Panc1 (cell line): ENCODE measurements at regions not wholly inside any gene's neighbourhood (a gene's known extent, or its start where the extent isn't known, plus 50 kb on each side); places are given as distances from the start of the nearest gene placed in this dataset.

Experiments used
- ATAC-seq: fragments of 200-7000 bp; cut with Tn5 transposase; 2 replicates; pipeline ENCODE4 v1.9.1; 2020; ENCODE audit warnings: mild to moderate bottlenecking, moderate library complexity
- BruUV-seq: library from RNA; stranded (reverse); fragments of 400-500 nt; replicated peaks from 2 replicates; lab custom pipeline; 2021; lab: Mats Ljungman, UMichigan
- CTCF ChIA-PET: fragments of 300-600 bp; sonication (Branson Sonifier 250); formaldehyde crosslinking; loops from one replicate; lab custom pipeline; 2022; ENCODE audit warnings: antibody characterized with exemption; lab: Charles Lee
- POLR2A ChIA-PET: fragments of 300-600 bp; sonication (Branson Sonifier 250); formaldehyde crosslinking; loops from one replicate; lab custom pipeline; 2022; ENCODE audit warnings: antibody characterized with exemption; lab: Charles Lee
- DNase-seq: peaks from one replicate; pipeline ENCODE4 v3.0.0-alpha.2; 2010; ENCODE audit warnings: low read depth, low spot score
- H3K27ac ChIP-seq: 2 replicates; pipeline ENCODE4 v1.5.1; 2011; ENCODE audit warnings: mild to moderate bottlenecking, low read length, inconsistent platforms
- H3K27me3 ChIP-seq: fragments of 200-500 bp; sonication (Bioruptor generic); 2 replicates; pipeline ENCODE4 v1.6.0; 2014; ENCODE audit warnings: low read length, inconsistent platforms; ENCODE audit not compliant: control insufficient read depth, insufficient read depth
- H3K36me3 ChIP-seq: fragments of 200-500 bp; sonication (Bioruptor generic); 2 replicates; pipeline ENCODE4 v1.5.1; 2014; ENCODE audit warnings: inconsistent platforms, mild to moderate bottlenecking, low read length, moderate library complexity; ENCODE audit not compliant: control insufficient read depth, insufficient read depth
- H3K4me1 ChIP-seq: 2 replicates; pipeline ENCODE4 v1.5.1; 2011; ENCODE audit warnings: inconsistent platforms, mild to moderate bottlenecking, low read length, moderate library complexity; ENCODE audit not compliant: control insufficient read depth, insufficient read depth
- H3K4me3 ChIP-seq, 2 experiments: 2 replicates each; pipeline ENCODE4 v1.5.1; 2011 to 2012; ENCODE audit warnings: low read depth in 2 of 2, low read length in 2 of 2, mild to moderate bottlenecking in 2 of 2, inconsistent platforms in 1 of 2, moderate library complexity in 1 of 2
- H3K9me3 ChIP-seq: fragments of 200-500 bp; sonication (Bioruptor generic); 2 replicates; pipeline ENCODE4 v1.5.1; 2014; ENCODE audit warnings: low read depth, mild to moderate bottlenecking, inconsistent platforms, low read length, moderate library complexity; ENCODE audit not compliant: control insufficient read depth, insufficient read depth
- CTCF ChIP-seq: fragments of 450-650 bp; IDR thresholded peaks from 2 replicates; pipeline ENCODE4 v1.5.1; 2017; ENCODE audit warnings: mild to moderate bottlenecking
- POLR2AphosphoS5 ChIP-seq: IDR thresholded peaks from 2 replicates; pipeline ENCODE4 v1.6.1; 2012; ENCODE audit warnings: mild to moderate bottlenecking, low read depth, low read length, moderate library complexity
- SIN3A ChIP-seq: IDR thresholded peaks from 2 replicates; pipeline ENCODE4 v1.6.1; 2012; ENCODE audit warnings: low read depth, mild to moderate bottlenecking, low read length, moderate library complexity, borderline replicate concordance; ENCODE audit not compliant: insufficient read depth
- TCF7L2 ChIP-seq: IDR thresholded peaks from 2 replicates; pipeline ENCODE4 v1.6.1; 2011; ENCODE audit warnings: mild to moderate bottlenecking, low read depth, low read length, inconsistent platforms
- in situ Hi-C: cut with HindIII; loops from 2 replicates; pipeline ENCODE4 v1.10.0; 2016; ENCODE audit warnings: low sequenced_read_pairs, low pct_unique_long_range_greater_than_20kb
- intact Hi-C: fragments of 100-400 bp; cut with micrococcal nuclease; formaldehyde crosslinking; loops from one replicate; pipeline ENCODE4 v1.10.0; 2022; ENCODE audit not compliant: unreplicated experiment
- TF ChIP-seq, protein P1 (sequence below), 2 experiments: IDR thresholded peaks; 2 replicates each; pipeline ENCODE4 v1.6.1; 2011 to 2012; ENCODE audit warnings: low read depth in 2 of 2, control low read depth in 1 of 2, low read length in 1 of 2, mild to moderate bottlenecking in 1 of 2, moderate library complexity in 1 of 2; ENCODE audit not compliant: insufficient read depth in 1 of 2

DNA sequence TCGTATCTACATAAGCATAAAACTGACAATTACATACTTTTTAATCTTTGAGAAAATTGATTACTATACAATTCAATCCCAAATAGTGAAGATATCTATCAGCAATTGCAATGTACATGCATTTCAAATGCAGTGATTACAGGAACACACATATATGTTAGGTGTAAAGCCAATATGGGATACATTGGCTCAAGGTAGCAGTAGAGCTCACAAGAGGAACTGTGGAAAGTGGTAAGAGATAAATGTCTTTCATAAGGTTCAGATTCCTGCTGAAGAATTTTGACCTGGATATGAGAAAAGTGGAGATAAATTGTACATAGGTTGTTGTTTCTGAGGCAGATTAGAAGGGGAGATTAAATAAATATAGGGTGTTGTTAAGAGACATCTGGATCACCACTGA, 1280.5 kb downstream of the OTOL1 start:
- DNase-seq (no peak), ATAC-seq (no peak)
- TF ChIP-seq POLR2AphosphoS5 (no peak), TCF7L2 (no peak), CTCF (no peak), SIN3A (no peak)
- TF ChIP-seq, protein P1, sequence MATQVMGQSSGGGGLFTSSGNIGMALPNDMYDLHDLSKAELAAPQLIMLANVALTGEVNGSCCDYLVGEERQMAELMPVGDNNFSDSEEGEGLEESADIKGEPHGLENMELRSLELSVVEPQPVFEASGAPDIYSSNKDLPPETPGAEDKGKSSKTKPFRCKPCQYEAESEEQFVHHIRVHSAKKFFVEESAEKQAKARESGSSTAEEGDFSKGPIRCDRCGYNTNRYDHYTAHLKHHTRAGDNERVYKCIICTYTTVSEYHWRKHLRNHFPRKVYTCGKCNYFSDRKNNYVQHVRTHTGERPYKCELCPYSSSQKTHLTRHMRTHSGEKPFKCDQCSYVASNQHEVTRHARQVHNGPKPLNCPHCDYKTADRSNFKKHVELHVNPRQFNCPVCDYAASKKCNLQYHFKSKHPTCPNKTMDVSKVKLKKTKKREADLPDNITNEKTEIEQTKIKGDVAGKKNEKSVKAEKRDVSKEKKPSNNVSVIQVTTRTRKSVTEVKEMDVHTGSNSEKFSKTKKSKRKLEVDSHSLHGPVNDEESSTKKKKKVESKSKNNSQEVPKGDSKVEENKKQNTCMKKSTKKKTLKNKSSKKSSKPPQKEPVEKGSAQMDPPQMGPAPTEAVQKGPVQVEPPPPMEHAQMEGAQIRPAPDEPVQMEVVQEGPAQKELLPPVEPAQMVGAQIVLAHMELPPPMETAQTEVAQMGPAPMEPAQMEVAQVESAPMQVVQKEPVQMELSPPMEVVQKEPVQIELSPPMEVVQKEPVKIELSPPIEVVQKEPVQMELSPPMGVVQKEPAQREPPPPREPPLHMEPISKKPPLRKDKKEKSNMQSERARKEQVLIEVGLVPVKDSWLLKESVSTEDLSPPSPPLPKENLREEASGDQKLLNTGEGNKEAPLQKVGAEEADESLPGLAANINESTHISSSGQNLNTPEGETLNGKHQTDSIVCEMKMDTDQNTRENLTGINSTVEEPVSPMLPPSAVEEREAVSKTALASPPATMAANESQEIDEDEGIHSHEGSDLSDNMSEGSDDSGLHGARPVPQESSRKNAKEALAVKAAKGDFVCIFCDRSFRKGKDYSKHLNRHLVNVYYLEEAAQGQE (IDR thresholded peaks at IDR 0.05; ENCODE audit: insufficient read depth in 1 of 2, low read depth in 2 of 2, low read length in 1 of 2): no peak
- POLR2A ChIA-PET: no interaction called here
- in situ Hi-C loops: no loop called here
- Histone ChIP-seq H3K9me3 (no peaks in the 10 kb centered on the region), H3K36me3 (no peaks in the 10 kb centered on the region), H3K27ac (no peak overlapping the region), H3K27me3 (no peaks in the 10 kb centered on the region), H3K4me1 (no peaks in the 10 kb centered on the region), H3K4me3 (no peak overlapping the region)
- BruUV-seq: no TSS peak
- intact Hi-C loops: no loop called here
- CTCF ChIA-PET: no interaction called here

DNA sequence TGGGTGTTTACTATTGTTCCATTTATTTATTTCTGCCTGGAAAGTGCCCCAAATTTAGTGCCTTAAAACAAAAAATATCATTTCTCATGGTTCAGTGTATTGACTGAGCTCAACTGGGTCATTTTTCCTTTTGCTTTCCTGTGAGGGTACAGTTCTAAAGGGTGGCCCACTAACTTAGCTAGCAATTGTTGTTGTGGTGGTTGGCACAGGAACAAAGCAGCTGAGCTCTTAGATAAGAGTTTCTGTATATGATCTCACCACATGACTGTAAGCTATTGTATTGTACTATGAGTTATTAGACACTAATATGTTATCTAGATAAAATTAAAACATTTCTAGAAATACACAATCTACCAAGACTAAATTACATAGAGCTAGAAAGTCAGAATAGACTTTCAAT, 1283.7 kb downstream of the OTOL1 start:
- H3K4me1 ChIP-seq: no peaks in the 10 kb centered on the region
- POLR2A ChIA-PET: no interaction called here
- in situ Hi-C loops: no loop called here
- H3K27me3 ChIP-seq: no peaks in the 10 kb centered on the region
- no peak overlapping the region for H3K4me3 ChIP-seq
- H3K27ac ChIP-seq: no peak overlapping the region
- no peak for ATAC-seq
- H3K36me3 ChIP-seq: no peaks in the 10 kb centered on the region
- no peak for DNase-seq
- BruUV-seq: no TSS peak
- H3K9me3 ChIP-seq: no peaks in the 10 kb centered on the region
- intact Hi-C loops: no loop called here
- CTCF ChIA-PET: no interaction called here
- no peak for TF ChIP-seq CTCF

DNA sequence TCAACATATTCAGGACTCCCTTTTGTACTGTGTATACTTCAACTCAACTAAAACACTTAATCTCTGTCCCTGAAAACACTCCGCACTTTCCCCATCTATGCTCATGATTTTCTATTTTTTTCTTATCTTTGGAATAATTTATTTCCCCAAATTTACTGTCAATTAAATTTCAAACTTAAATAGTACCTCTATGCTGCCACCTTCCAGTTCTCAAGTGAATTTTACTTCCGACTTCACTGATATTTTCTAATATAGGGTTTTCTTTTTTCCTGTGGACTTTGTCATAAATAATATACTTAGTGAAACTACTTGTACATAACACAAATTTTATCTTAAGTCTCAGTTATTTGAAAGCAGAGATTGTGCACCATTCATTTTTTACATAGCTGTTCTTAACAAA, 1303.3 kb downstream of the OTOL1 start:
- intact Hi-C loops: no loop called here

More for the DNA sequence above, 1303.3 kb downstream of the OTOL1 start:
- in situ Hi-C loops: no loop called here
- ChIA-PET POLR2A (no interaction called here), CTCF (no interaction called here)
- Histone ChIP-seq H3K4me3 (no peak overlapping the region), H3K9me3 (no peaks in the 10 kb centered on the region), H3K36me3 (no peaks in the 10 kb centered on the region), H3K4me1 (no peaks in the 10 kb centered on the region), H3K27ac (no peak overlapping the region), H3K27me3 (no peaks in the 10 kb centered on the region)
- TF ChIP-seq TCF7L2 (no peak), SIN3A (no peak), CTCF (no peak; the same call in 1 of the 2 replicates), POLR2AphosphoS5 (no peak)
- TF ChIP-seq, protein P1 (IDR thresholded peaks at IDR 0.05; ENCODE audit: insufficient read depth in 1 of 2, low read depth in 2 of 2, low read length in 1 of 2): no peak
- no TSS peak for BruUV-seq
- DNase-seq: no peak
- ATAC-seq: no peak
